ENCODE measurements at regions not wholly inside any gene's neighbourhood (a gene's known extent, or its start where the extent isn't known, plus 50 kb on each side); places are given as distances from the start of the nearest gene placed in this dataset.
"Not testable (repeated sequence)": the region's sequence is repeated elsewhere in the genome, so short reads cannot be mapped to it uniquely, and the experiment has no call there.

GRCh38 chr9:30584559-30584958 lies 1799.9 kb upstream of the ACO1 start:
- no peak for DNase-seq (ENCODE audit: low read depth)
- TF ChIP-seq, protein P1, sequence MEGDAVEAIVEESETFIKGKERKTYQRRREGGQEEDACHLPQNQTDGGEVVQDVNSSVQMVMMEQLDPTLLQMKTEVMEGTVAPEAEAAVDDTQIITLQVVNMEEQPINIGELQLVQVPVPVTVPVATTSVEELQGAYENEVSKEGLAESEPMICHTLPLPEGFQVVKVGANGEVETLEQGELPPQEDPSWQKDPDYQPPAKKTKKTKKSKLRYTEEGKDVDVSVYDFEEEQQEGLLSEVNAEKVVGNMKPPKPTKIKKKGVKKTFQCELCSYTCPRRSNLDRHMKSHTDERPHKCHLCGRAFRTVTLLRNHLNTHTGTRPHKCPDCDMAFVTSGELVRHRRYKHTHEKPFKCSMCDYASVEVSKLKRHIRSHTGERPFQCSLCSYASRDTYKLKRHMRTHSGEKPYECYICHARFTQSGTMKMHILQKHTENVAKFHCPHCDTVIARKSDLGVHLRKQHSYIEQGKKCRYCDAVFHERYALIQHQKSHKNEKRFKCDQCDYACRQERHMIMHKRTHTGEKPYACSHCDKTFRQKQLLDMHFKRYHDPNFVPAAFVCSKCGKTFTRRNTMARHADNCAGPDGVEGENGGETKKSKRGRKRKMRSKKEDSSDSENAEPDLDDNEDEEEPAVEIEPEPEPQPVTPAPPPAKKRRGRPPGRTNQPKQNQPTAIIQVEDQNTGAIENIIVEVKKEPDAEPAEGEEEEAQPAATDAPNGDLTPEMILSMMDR (conservative IDR thresholded peaks at IDR 0.05; ENCODE audit: low read length) = no peak

GRCh38 chr9:30591461-30591860 lies 1793.0 kb upstream of the ACO1 start:
- no peak for DNase-seq (ENCODE audit: low read depth)
- TF ChIP-seq, protein P1 (conservative IDR thresholded peaks at IDR 0.05; ENCODE audit: low read length) = no peak
- no peak overlapping the region for H3K4me3 ChIP-seq (ENCODE audit: low read length)

More at GRCh38 chr9:30584559-30584958, 1799.9 kb upstream of the ACO1 start:
- no peak overlapping the region for H3K4me3 ChIP-seq (ENCODE audit: low read length)

DNA sequence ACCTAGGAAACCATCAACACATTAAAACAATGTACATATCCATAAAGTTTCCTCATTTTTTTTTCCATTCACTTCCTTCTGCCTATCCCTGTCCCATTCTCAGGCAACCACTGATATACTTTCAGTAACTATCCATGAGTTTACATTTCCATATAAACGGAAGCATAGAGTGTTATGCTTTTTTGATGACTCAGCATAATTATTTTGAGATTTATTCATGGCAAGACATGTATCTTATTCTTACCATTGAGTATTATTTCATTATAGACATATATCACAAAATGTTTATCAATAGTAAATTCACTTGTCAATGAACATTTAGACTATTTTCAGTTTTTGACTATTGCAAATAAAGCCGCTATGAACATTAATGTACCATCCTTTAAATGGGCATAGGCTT lies 1786.8 kb upstream of the ACO1 start:
- no peak for DNase-seq (ENCODE audit: low read depth)
- TF ChIP-seq, protein P1 (conservative IDR thresholded peaks at IDR 0.05; ENCODE audit: low read length) = no peak
- H3K4me3 ChIP-seq (ENCODE audit: low read length) = no peak overlapping the region

GRCh38 chr9:30605936-30606335 lies 1778.5 kb upstream of the ACO1 start:
- no peak overlapping the region for H3K4me3 ChIP-seq (ENCODE audit: low read length)
- TF ChIP-seq, protein P1 (conservative IDR thresholded peaks at IDR 0.05; ENCODE audit: low read length) = no peak
- DNase-seq (ENCODE audit: low read depth) = no peak

DNA sequence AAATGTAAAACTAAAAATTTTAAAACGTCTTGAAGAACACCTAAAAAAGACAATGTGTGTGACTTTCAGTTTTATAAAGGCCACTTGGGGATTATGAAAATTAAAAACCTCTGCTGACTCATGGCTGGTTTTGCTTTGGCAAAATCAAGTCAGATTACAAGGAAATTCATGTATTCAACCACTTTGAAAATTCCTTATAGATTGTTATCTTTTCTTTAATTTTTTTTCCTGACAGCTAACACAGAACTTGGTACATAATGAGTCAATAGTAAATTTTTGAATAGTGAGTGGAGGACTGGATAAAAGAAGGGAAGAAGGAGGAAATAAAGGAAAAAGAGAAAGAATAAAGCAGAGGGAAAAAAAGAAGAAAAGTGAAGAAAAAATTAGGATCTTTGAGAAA lies 1774.7 kb upstream of the ACO1 start:
- no peak for DNase-seq (ENCODE audit: low read depth)

GRCh38 chr9:30616782-30617181 lies 1767.7 kb upstream of the ACO1 start:
- DNase-seq (ENCODE audit: low read depth); H3K4me3 ChIP-seq (ENCODE audit: low read length): not testable (repeated sequence)

More for the DNA sequence above, 1774.7 kb upstream of the ACO1 start:
- TF ChIP-seq, protein P1 (conservative IDR thresholded peaks at IDR 0.05; ENCODE audit: low read length) = no peak
- no peak overlapping the region for H3K4me3 ChIP-seq (ENCODE audit: low read length)

GRCh38 chr9:30622561-30622960 lies 1761.9 kb upstream of the ACO1 start:
- TF ChIP-seq, protein P1 (conservative IDR thresholded peaks at IDR 0.05; ENCODE audit: low read length) = no peak
- no peak overlapping the region for H3K4me3 ChIP-seq (ENCODE audit: low read length)
- no peak for DNase-seq (ENCODE audit: low read depth)

Measured in AG10803 (cell line).